ENCODE measurements at regions not wholly inside any gene's neighbourhood (a gene's known extent, or its start where the extent isn't known, plus 50 kb on each side); places are given as distances from the start of the nearest gene placed in this dataset.
A peak's percentile ranks its signal among the peaks of the same experiment; 100 is the strongest.
"Not testable (repeated sequence)": the region's sequence is repeated elsewhere in the genome, so short reads cannot be mapped to it uniquely, and the experiment has no call there.

GRCh38 chr3:89533275-89533674, 425.9 kb downstream of the EPHA3 start:
- DNase-seq (ENCODE audit: low spot score) = no peak

- DNase-seq (ENCODE audit: low spot score) = not testable (repeated sequence)
Observed at GRCh38 chr3:89554587-89554986, 447.2 kb downstream of the EPHA3 start.

- DNase-seq (ENCODE audit: low spot score) = no peak
Observed at GRCh38 chr3:89558711-89559110, 451.3 kb downstream of the EPHA3 start.

GRCh38 chr3:89560568-89560967, 453.1 kb downstream of the EPHA3 start:
- no peak for DNase-seq (ENCODE audit: low spot score)

- no peak for DNase-seq (ENCODE audit: low spot score)
Observed at GRCh38 chr3:89562373-89562772, 455.0 kb downstream of the EPHA3 start.

GRCh38 chr3:89565098-89565497, 457.7 kb downstream of the EPHA3 start:
- DNase-seq (ENCODE audit: low spot score) = no peak

- DNase-seq (ENCODE audit: low spot score) = no peak
Observed at GRCh38 chr3:89570465-89570864, 463.0 kb downstream of the EPHA3 start.

GRCh38 chr3:89571298-89571697, 463.9 kb downstream of the EPHA3 start:
- DNase-seq (ENCODE audit: low spot score) = no peak

- DNase-seq (ENCODE audit: low spot score) = no peak
Observed at GRCh38 chr3:89571707-89572106, 464.3 kb downstream of the EPHA3 start.

GRCh38 chr3:89572261-89572660, 464.8 kb downstream of the EPHA3 start:
- DNase-seq (ENCODE audit: low spot score) = no peak

- no peak for DNase-seq (ENCODE audit: low spot score)
Observed at GRCh38 chr3:89576417-89576816, 469.0 kb downstream of the EPHA3 start.

GRCh38 chr3:89577637-89578530, 470.5 kb downstream of the EPHA3 start:
- DNase-seq (ENCODE audit: low spot score) = peak; percentile 4

- DNase-seq (ENCODE audit: low spot score) = no peak
Observed at GRCh38 chr3:89580859-89581258, 473.4 kb downstream of the EPHA3 start.

- no peak for DNase-seq (ENCODE audit: low spot score)
Observed at GRCh38 chr3:89584398-89584797, 477.0 kb downstream of the EPHA3 start.

GRCh38 chr3:89586256-89586655, 478.8 kb downstream of the EPHA3 start:
- no peak for DNase-seq (ENCODE audit: low spot score)

GRCh38 chr3:89586676-89587075, 479.3 kb downstream of the EPHA3 start:
- no peak for DNase-seq (ENCODE audit: low spot score)

GRCh38 chr3:89606151-89606550, 498.7 kb downstream of the EPHA3 start:
- DNase-seq (ENCODE audit: low spot score) = no peak

- no peak for DNase-seq (ENCODE audit: low spot score)
Observed at GRCh38 chr3:89612027-89612426, 504.6 kb downstream of the EPHA3 start.

GRCh38 chr3:89613241-89613640, 505.8 kb downstream of the EPHA3 start:
- no peak for DNase-seq (ENCODE audit: low spot score)

- DNase-seq (ENCODE audit: low spot score) = no peak
Observed at GRCh38 chr3:89617706-89618105, 510.3 kb downstream of the EPHA3 start.

GRCh38 chr3:89619263-89619662, 511.8 kb downstream of the EPHA3 start:
- no peak for DNase-seq (ENCODE audit: low spot score)

GRCh38 chr3:89622063-89622700, 514.8 kb downstream of the EPHA3 start:
- DNase-seq (ENCODE audit: low spot score) = no peak

GRCh38 chr3:89624494-89624893, 517.1 kb downstream of the EPHA3 start:
- DNase-seq (ENCODE audit: low spot score) = peak; percentile 7

GRCh38 chr3:89625945-89626344, 518.5 kb downstream of the EPHA3 start:
- no peak for DNase-seq (ENCODE audit: low spot score)
